ENCODE measurements at regions not wholly inside any gene's neighbourhood (a gene's known extent, or its start where the extent isn't known, plus 50 kb on each side); places are given as distances from the start of the nearest gene placed in this dataset.

DNA sequence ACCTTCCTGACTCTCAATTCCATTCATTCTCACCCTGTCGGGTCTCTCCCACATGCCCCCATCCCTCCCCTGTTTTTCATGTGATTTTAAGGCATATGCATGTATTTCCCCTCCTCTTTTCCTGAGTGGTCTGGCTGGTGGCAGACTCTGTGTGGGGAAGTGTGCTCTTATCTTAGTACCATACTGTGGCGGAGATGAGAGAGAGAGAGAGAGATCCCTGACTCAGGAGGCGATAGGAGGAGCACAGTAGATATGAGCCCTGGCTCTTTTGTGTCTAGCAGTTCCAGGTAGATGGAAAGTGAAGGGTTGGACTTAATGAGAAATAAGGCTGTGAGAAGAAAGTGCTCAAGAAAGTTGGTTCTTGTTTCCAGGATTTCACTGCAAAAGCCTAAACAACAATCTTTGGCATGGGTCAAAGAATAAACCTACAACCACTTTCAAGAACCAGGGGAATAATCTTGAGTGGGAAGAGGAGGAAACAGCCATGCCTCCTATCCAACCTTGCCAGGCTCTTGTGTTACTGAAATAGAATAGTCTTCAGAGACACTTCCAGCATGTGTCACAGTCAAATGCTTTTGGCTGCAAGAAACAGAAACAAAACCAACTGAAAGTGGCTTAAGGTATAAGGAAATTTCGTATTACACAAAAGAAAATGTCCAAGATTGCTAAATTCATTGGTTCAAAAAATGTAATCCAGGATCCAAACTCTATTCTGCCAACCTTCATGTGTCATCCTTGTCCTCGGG is 123.8 kb upstream of the MYLIP start:
- TF ChIP-seq CTCF (IDR thresholded peaks at IDR 0.05; ENCODE audit: low read depth, low read length, poor library complexity, severe bottlenecking) = no peak
- no peak for TF ChIP-seq EZH2phosphoT487 (IDR thresholded peaks at IDR 0.05; ENCODE audit: borderline replicate concordance, low read length)

Data from DOHH2 (cell line).